ENCODE measurements at regions not wholly inside any gene's neighbourhood (a gene's known extent, or its start where the extent isn't known, plus 50 kb on each side); places are given as distances from the start of the nearest gene placed in this dataset.

GRCh38 chr1:29583727-29584126, 347.4 kb downstream of the PTPRU start:
- no peak for DNase-seq

GRCh38 chr1:29581256-29581655, 344.9 kb downstream of the PTPRU start:
- no peak for DNase-seq

- DNase-seq, result no peak
Observed at GRCh38 chr1:29579821-29580425, 343.6 kb downstream of the PTPRU start.

- no peak for DNase-seq
Observed at GRCh38 chr1:29577512-29577911, 341.2 kb downstream of the PTPRU start.

- no peak for DNase-seq
Observed at GRCh38 chr1:29576510-29576909, 340.2 kb downstream of the PTPRU start.

- DNase-seq, result no peak
Observed at GRCh38 chr1:29575826-29576225, 339.5 kb downstream of the PTPRU start.

GRCh38 chr1:29575277-29575676, 339.0 kb downstream of the PTPRU start:
- no peak for DNase-seq

GRCh38 chr1:29574871-29575270, 338.5 kb downstream of the PTPRU start:
- DNase-seq, result no peak

- no peak for DNase-seq
Observed at GRCh38 chr1:29569971-29570634, 333.8 kb downstream of the PTPRU start.

- no peak for DNase-seq
Observed at GRCh38 chr1:29567257-29567656, 330.9 kb downstream of the PTPRU start.

GRCh38 chr1:29565490-29565889, 329.2 kb downstream of the PTPRU start:
- DNase-seq, result no peak

- DNase-seq, result no peak
Observed at GRCh38 chr1:29563571-29563970, 327.2 kb downstream of the PTPRU start.

- no peak for DNase-seq
Observed at GRCh38 chr1:29563092-29563491, 326.8 kb downstream of the PTPRU start.

GRCh38 chr1:29559056-29559455, 322.7 kb downstream of the PTPRU start:
- DNase-seq, result no peak

GRCh38 chr1:29557701-29558600, 321.6 kb downstream of the PTPRU start:
- DNase-seq, result no peak

GRCh38 chr1:29557066-29557465, 320.7 kb downstream of the PTPRU start:
- no peak for DNase-seq

- DNase-seq, result no peak
Observed at GRCh38 chr1:29556657-29557056, 320.3 kb downstream of the PTPRU start.

GRCh38 chr1:29555043-29555620, 318.8 kb downstream of the PTPRU start:
- no peak for DNase-seq

- no peak for DNase-seq
Observed at GRCh38 chr1:29554208-29554778, 318.0 kb downstream of the PTPRU start.

- DNase-seq, result no peak
Observed at GRCh38 chr1:29551123-29551936, 315.0 kb downstream of the PTPRU start.

GRCh38 chr1:29550119-29550841, 314.0 kb downstream of the PTPRU start:
- DNase-seq, result no peak
